Stimulated activated CD8-positive, alpha-beta memory T cell treated with anti-CD3 and anti-CD28 coated beads, Interleukin-7, amount 100 ng/mL, for 48 hours (primary cell): ENCODE measurements at regions not wholly inside any gene's neighbourhood (a gene's known extent, or its start where the extent isn't known, plus 50 kb on each side); places are given as distances from the start of the nearest gene placed in this dataset.

Experiments used
- DNase-seq, 2 donors: peaks; one replicate each; pipeline ENCODE4 v3.0.0-alpha.2; 2020; ENCODE audit warnings: low read depth in 1 of 2; ENCODE audit errors: extremely low read depth in 1 of 2

DNA sequence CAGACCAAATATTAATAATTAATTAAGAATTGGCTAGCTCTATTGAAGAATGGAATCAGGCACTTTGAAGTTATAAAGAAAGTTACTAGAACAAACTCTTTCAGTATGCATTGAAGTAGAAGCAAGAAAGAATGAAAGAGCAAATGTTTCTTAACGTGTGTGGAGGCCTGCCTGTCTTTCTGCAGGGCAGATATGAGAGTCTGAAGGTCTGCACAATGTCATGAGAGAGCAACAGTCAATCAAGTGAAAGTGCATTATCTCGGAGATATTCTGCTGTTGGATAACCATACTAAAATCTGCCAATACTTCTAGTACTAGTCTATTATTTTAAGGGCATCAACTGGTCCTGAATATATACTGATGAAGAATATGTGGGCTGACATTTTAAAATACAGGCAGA, 1270.8 kb downstream of the ZPLD1 start:
- no peak for DNase-seq

DNA sequence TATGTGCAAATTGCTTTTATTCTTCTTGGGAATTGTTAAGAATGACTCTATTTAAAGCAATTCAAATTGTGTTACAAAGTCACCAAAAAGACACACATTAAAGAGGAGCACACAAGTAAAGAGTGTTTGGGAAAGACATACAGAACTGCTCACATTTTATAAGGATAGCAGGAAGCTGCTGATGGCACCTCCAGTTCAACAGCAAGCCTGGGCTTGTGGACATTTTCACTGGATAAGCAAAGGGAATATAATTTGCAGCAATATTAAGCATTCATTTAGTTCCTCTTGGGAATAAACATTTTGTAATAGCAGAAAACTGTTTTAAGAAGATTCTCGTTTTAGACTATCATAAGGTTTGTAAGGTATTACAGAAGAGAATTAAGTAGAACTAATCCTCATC, 1271.9 kb downstream of the ZPLD1 start:
- no peak for DNase-seq

GRCh38 chr3:103711670-103712069, 1276.9 kb downstream of the ZPLD1 start:
- DNase-seq: no peak

- DNase-seq: no peak
Measured at GRCh38 chr3:103712320-103713008, 1277.6 kb downstream of the ZPLD1 start.

GRCh38 chr3:103729547-103729946, 1294.7 kb downstream of the ZPLD1 start:
- no peak for DNase-seq

DNA sequence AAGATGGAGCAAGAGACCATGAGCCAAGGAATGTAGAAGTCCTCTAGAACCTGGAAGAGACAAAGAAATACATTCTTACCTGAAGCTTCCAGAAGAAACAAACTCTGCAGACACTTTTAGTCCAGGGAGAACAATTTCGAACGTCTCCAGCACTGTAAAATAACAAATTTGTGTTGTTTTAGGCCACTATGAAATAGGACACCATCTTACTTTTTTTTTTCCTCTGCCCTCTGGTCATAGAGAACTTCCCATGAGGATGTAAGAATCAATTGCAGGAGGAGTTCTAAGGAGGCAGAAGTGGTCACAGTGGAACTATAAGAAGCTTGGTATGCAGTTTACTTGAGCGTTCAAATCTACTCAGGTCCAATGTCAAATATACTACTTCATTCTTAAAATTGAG, 1295.9 kb downstream of the ZPLD1 start:
- DNase-seq: no peak

DNA sequence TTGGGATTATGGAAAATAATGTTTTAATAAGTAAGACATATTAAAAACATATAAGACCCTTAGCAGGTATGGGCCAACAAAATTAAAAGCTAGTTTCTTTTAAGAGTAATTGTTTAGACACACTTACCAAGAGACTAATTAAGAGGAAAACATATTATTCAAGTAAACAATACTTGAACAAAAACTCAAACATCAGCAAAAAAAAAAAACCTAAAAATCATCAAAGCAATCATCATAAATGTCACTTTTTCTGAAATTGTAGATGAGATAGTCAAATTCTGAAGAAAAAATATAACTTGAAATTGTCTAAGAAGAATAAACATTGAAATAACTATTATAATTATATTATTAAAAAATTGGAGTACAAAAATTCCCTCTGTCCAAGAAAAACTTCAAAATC, 1318.2 kb downstream of the ZPLD1 start:
- DNase-seq: no peak

- DNase-seq: no peak
Measured at GRCh38 chr3:103767635-103768034, 1332.8 kb downstream of the ZPLD1 start.

GRCh38 chr3:103785017-103785416, 1350.2 kb downstream of the ZPLD1 start:
- DNase-seq: no peak

DNA sequence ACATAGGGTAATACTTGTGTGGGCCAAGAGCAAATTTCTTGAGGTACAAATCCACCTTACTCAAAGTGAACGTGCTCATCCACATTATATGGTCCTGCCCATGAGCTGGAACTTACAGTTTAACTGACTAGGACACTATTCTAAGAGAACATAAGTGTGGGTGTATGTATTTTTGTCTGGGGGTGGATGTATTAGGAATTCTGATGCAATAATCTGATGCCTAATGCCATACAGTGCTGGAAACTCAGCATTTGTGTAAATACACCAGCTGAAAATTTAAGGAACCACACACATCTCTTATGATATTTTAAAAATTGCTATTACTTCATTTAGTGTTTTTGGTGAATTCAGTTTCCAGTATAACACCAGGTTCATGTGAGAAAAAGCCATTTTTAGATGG, 1350.7 kb downstream of the ZPLD1 start:
- DNase-seq: no peak

GRCh38 chr3:103786296-103786695, 1351.5 kb downstream of the ZPLD1 start:
- no peak for DNase-seq

GRCh38 chr3:103787164-103787871, 1352.5 kb downstream of the ZPLD1 start:
- DNase-seq: no peak

- DNase-seq: no peak
Measured at GRCh38 chr3:103787879-103788278, 1353.1 kb downstream of the ZPLD1 start.

DNA sequence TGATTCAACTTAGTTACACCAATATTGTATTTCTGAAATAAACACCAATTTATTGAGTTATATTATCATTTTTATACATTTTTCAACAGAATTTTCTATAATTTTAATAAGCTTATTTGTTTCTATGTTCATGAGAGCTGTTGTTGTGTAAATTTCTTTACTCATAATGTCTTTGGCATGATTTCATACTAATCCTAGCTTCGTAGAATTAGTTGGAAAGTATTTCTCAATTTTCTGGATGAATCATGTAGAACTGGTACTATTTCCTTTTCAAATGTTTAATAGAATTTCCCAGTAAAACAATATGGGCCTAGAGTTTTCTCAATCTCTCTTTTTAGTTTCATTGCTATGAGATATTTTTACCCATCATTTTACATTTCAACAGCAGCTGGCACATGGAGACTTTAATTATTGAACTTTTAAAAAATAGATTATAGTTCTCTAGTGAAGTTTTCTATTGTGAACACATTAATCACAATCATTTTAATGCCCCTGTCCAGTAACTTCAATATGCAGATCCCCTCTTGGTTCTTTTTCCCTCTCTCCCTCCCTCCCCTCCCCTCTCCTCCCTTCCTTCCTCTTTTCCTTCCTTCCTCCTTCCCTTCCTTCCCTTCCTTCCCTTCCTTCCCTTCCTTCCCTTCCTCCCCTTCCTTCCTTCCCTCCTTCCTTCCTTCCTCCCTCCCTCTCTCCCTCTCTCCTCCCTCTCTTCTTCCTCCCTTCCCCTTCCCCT, 1357.1 kb downstream of the ZPLD1 start:
- DNase-seq: no peak

GRCh38 chr3:103794656-103795055, 1359.8 kb downstream of the ZPLD1 start:
- DNase-seq: no peak

- DNase-seq: no peak
Measured at GRCh38 chr3:103796068-103796467, 1361.3 kb downstream of the ZPLD1 start.

DNA sequence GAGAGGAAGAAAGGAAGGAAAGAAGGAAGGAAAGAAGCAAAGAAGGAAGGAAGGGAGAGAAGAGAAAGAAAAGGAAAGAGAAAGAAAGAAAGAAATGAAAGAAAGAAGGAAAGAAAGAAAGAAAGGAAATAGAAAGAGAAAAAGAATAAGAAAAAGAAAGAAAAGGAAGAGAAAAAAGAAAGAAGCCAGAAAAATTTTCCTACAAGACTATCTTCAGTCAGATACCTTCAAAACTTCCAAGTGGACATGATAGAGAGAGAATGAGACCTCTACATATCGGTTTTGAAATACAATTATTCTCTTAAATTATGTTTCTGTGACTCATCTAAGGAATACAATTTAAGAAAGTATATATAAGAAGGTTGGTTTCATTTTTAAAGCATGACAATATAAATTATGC, 1369.0 kb downstream of the ZPLD1 start:
- DNase-seq: no peak

GRCh38 chr3:103810167-103810566, 1375.4 kb downstream of the ZPLD1 start:
- no peak for DNase-seq

DNA sequence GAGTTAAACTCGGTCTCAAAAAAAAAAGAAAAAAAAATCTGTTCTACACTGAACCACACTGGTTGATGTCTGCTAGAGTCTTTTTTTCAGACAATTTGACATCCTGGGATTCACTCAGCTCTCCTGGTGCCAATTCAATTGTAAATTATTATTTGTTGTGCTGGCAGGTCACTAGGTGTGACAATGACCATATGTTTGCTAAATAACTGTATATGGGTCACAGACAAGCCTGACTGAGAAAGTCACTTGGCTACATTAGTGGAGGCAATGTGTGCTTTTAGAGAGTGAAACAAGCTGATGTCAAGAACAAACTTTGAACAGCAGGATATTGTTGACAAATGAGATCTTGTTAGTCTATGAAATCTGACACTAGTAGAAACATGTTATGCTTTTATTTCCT, 1379.1 kb downstream of the ZPLD1 start:
- no peak for DNase-seq

DNA sequence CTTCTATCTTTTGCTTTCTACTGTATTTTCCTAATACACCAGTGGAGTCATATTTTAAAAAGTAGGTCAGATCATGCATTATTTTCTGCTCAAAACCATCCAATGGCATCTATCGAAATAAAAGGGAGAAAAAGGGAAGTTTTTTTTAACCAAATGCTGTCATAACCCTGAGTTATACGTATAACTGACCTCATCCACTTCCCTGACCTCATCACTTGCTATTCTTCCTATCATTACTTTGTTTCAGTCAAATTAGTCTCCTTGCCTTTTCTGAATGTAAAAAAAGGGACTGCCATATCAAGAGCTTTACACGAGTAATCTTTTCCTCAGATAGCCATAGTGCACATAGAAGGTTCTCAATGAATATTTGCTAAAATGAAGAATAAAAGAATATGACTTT, 1383.6 kb downstream of the ZPLD1 start:
- DNase-seq: no peak

- DNase-seq: no peak
Measured at GRCh38 chr3:103818800-103819199, 1384.0 kb downstream of the ZPLD1 start.

GRCh38 chr3:103825586-103825985, 1390.8 kb downstream of the ZPLD1 start:
- DNase-seq: no peak
